GM12878 (cell line): ENCODE measurements at regions not wholly inside any gene's neighbourhood (a gene's known extent, or its start where the extent isn't known, plus 50 kb on each side); places are given as distances from the start of the nearest gene placed in this dataset.

Source experiments
- BHLHE40 ChIP-seq, 2 experiments: fragments of 450-650 bp in 1 of 2; IDR thresholded peaks; 2 replicates each; pipeline ENCODE4 v1.6.1; 2011 to 2017; ENCODE audit warnings: low read depth in 2 of 2, borderline replicate concordance in 1 of 2, improper control_type of control experiment in 1 of 2, low read length in 1 of 2, mild to moderate bottlenecking in 1 of 2
- EZH2 ChIP-seq: IDR thresholded peaks from 2 replicates; pipeline ENCODE4 v1.6.1; 2012; ENCODE audit warnings: low read depth, mild to moderate bottlenecking, control low read depth, inconsistent platforms, low read length, borderline replicate concordance; ENCODE audit not compliant: control insufficient read depth
- TF ChIP-seq, protein P1 (sequence below): IDR thresholded peaks from 2 replicates; pipeline ENCODE4 v1.6.1; 2012; ENCODE audit warnings: mild to moderate bottlenecking, low read depth, low read length

- TF ChIP-seq BHLHE40 (IDR thresholded peaks at IDR 0.05; ENCODE audit: borderline replicate concordance in 1 of 2, low read depth in 2 of 2, low read length in 1 of 2), result no peak
- TF ChIP-seq EZH2, result no peak
- TF ChIP-seq, protein P1, sequence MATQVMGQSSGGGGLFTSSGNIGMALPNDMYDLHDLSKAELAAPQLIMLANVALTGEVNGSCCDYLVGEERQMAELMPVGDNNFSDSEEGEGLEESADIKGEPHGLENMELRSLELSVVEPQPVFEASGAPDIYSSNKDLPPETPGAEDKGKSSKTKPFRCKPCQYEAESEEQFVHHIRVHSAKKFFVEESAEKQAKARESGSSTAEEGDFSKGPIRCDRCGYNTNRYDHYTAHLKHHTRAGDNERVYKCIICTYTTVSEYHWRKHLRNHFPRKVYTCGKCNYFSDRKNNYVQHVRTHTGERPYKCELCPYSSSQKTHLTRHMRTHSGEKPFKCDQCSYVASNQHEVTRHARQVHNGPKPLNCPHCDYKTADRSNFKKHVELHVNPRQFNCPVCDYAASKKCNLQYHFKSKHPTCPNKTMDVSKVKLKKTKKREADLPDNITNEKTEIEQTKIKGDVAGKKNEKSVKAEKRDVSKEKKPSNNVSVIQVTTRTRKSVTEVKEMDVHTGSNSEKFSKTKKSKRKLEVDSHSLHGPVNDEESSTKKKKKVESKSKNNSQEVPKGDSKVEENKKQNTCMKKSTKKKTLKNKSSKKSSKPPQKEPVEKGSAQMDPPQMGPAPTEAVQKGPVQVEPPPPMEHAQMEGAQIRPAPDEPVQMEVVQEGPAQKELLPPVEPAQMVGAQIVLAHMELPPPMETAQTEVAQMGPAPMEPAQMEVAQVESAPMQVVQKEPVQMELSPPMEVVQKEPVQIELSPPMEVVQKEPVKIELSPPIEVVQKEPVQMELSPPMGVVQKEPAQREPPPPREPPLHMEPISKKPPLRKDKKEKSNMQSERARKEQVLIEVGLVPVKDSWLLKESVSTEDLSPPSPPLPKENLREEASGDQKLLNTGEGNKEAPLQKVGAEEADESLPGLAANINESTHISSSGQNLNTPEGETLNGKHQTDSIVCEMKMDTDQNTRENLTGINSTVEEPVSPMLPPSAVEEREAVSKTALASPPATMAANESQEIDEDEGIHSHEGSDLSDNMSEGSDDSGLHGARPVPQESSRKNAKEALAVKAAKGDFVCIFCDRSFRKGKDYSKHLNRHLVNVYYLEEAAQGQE, result no peak
These were observed 469.5 kb upstream of the ZMIZ1 start for GRCh38 chr10:78599122-78599853.
